Activated CD4-positive, alpha-beta T cell treated with anti-CD3 and anti-CD28 coated beads, Interleukin-2, amount 50 U/mL, for 48 hours (primary cell): ENCODE measurements at regions not wholly inside any gene's neighbourhood (a gene's known extent, or its start where the extent isn't known, plus 50 kb on each side); places are given as distances from the start of the nearest gene placed in this dataset.

Source experiments
- DNase-seq, 2 experiments: peaks; one replicate each; pipeline ENCODE4 v3.0.0-alpha.2; 2020

DNA sequence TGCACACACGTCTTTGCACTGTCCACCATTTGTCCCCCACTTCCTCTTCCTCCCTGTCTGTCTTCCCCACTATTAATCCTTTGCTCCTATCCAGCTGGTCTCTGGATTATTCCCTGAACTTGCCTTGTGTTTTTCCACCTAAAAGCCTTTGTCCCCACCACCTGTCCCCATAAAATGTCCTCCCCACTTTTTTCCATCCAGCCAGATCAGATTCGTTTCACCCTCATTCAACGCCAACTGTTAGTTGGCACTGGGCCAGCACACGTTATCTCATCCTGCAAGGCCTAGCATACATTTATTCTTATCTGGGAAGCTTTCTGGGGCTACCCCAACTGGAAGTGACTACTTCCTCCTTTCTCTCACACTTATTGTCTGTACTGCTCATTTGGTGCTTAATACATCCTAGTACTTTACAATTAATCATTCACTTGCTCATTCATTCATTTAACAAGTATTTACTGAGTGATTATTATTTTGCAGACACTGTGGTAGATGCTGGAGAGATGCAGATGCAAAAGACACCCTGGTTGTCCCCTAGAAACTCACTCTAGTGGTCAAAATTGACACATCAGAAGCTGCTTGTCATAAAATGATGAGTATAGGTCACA, 96.2 kb downstream of the RASSF10 start:
- DNase-seq: no peak

DNA sequence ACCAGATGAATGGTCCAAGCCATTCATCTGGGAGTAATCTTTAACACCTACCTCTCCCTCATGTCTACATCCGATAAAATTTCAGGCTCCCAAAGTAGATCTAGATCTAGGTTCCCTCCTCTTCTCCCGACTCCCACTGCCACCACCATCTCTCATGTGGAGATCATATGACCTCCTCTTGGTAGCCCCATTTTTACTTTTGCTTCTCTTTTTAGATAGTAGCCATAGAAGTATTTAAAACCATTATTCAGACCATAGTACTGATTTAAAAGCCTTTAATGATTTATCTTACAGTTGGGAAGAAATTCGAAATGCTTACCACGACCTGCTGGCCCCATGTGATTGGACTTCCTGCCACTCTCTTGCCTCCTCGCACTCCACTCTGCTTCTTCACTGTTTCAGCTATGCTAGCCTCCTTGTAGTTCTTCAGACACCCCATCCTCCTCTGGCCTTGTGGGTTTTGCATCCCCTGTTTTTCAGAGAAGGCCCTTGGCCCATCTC, 98.5 kb downstream of the RASSF10 start:
- no peak for DNase-seq

DNA sequence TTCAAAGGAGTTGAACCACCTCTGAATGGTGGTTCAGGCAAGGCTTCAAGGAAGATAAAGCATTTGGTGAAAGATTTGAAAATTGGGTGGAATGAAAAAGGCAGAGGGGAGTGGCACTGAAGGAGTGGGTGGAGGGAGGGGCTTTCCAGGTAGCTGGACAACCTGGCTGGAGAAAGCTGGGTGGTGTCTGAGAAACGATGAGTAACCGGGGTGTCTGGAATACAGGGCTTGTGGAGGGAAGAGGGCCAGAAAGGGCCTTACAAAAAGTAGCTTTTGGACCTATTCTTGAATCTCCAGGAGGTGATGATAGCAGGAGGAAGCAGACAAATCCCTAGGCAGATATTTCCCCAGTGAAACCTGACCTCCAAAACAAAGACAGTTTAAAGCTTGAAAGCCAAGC, 99.3 kb downstream of the RASSF10 start:
- no peak for DNase-seq

DNA sequence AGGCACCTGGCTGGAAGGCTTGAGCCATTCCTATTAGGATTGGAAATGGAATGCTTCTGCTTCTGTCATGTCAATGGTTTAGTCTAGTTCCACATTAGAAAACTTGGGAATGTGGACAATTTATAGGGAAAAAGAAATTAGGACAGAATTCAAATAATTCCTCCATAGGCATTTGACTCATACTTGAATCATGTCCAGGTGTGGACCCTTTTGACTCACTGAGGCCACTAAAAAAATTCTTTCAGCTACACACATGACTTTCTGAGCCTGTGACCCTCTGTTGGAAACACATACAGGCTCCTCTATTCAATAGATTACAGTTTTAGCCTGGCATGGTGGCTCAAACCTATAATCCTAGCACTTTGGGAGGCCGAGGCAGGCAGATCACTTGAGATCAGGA, 100.5 kb downstream of the RASSF10 start:
- DNase-seq: no peak

DNA sequence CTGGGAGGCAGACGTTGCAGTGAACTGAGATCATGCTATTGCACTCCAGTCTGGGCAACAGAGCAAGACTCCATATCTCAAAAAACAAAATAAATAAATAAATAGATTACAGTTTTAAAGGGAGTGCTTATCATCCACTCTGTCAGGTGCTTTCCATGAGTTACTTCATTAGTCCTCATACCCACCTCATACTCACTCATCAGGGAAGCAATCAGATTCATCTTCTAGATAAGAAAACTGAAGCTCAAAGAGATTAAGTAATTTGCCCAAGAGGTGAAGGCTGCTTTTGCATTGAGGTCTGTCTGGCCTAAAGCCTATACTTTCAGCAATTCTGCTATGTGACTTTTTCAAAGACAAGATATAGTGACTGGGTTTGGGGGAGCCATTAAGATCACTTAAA, 101.0 kb downstream of the RASSF10 start:
- no peak for DNase-seq

DNA sequence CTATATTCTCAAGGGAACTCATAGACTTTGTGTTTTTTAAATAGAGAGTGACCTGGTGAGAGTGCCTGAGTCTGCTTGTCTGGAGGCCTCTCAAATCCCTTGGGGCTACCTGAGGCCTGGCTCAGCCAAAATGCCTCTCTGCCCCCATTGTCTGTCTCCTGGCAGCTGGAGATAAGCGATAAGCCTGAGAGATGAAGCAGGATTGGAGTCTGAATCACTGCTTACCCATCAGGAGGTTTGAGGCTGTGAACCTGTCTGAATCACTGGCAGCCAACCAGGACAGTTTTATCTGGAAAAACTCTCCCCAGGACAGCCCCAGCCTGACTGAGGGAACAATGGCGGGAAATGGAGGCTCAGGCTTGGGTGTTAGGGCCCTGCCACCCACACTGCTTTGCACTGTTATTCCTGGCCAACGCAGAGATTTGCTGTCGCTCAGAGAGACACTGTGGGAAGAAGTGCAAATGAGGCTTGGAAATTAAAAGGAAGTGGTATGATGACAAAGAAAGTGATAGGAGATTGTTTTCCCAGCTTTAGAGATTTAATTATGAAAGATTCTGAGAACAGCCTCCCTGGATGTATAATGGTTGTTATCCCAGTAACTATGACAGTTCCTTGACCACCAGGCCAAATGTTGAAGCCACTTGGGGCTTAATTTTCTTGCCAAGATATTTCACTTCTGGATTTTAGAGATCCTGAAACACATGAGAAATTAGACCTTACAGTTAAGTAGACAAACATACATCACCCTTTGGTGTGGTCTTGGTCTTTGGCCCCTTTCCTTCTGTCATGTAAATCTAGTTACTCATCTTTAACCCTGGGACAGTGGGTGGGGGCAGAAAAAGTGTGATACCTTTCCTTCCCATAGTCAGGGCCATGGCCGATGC, 102.1 kb downstream of the RASSF10 start:
- no peak for DNase-seq

DNA sequence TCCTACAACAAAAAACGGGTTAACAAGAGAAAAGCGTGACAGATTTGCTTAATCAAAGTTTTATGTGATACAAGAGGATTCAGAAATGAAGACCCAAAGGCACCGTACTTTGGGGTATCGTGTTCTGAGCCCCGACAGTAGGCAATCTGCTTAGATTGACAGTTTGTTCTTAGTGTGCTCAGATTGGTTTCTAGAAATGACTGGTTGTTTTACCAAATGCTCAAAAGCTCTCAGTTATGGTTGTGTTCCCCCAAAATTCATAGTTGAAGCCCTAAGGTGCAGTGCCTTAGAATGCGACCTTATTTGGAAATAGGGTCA, 102.7 kb downstream of the RASSF10 start:
- DNase-seq: no peak

DNA sequence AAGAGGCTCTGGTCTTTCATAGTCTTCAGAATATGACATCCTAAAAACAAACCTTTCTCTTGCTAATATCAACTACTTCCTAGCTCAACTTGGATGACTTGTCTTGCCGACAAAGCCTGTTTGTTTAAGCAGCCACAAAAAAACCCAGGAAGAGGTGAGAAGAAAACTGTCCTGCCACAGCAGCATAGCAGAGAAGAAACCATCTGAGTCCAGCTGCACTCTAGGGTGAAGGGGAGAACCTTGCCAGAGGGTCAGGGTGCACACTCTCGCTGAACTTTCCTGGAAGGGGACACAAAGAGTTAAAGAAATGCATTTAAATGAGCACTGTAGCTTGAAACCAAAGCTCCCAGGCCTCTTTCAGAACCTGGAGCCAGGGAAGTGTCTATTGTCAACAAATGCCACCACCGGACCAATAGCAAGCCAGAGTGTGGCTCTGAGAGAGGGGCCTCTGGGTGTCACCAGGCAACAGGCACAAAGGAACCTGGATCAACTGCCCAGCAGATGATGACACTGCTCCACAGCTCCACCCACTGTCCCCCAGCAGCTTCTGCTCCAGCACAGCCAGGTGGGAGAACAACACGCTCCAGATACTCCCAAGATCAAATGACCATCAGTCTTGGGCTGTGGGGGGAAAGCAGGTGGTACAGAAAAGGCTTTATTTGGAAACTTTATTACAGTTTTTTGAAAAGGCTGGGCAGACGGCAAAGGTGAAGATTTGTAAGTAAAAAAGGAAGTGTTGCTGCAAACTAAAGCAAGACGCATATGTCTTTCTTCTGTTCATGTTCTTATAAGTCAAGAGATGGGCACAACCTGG, 105.7 kb downstream of the RASSF10 start:
- no peak for DNase-seq

DNA sequence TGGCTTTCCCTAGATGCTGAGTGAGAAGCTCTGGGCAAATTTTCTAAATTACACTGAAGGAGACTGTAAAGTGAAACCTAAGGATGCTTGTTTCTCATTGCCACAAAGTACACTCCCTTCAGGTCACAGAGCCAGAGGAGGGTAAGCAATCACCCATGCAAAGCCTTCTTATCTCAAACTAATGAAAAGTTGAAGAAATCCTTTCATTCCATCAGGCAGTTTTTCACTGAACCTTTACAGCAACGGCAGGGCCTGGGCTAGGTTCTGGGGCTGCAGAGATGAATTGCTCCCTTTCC, 106.2 kb downstream of the RASSF10 start:
- DNase-seq: no peak

DNA sequence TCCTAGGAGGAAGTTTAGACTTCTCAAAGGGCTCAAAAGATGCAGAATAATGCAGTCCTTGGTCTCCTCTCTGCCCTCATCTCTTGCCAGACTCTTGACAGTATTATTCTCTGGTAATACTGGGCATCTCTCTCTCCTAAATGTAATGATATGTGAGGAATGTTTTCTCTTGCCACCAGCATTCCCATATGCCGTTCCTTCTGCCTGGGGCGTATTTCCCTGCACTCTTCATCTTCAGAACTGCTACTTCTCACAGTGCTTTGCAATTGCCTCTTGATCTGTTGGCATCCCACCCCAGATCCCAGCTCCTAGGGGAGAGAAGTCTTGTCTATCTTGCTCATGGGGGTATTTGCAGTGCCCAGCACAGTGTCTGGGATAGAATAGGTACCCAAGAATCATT, 107.4 kb downstream of the RASSF10 start:
- DNase-seq: no peak

DNA sequence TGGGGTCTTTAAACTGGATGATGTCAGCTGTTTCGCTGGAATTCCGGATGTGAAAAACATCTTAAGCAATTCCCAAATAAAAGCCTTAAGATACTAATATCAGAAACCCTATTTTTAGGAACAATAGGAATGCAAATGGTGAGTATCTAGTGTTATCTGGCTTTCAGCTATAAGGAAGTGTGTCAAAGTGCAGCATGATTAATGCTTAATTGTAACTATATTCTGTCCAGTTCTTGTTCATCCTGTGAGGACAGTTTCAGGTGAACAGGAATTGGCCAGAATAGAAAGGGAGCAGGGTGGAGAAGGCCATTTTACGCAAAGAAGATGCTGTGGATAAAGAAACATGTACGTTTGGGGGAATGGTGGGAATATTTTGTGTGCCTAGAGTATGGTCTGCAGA, 108.2 kb downstream of the RASSF10 start:
- no peak for DNase-seq

DNA sequence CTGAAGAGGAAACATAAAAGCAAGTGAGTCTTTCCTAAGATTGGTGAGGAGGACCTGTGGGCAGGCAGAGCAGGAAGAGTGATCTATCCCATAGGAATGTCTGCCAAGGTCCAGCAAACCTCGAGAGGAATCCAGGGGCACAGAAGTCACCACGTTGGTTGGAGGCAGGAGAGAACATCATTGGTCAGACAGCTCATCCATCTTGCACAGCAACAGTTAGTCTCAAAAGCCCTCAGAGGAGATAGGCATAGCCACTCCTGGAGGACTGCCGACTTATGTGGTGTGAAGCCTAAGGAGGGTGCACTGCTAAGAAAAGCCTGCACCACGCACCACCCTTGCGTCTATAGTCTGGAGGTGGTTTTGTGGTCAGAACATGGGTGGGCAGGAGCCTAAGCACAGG, 109.1 kb downstream of the RASSF10 start:
- no peak for DNase-seq

DNA sequence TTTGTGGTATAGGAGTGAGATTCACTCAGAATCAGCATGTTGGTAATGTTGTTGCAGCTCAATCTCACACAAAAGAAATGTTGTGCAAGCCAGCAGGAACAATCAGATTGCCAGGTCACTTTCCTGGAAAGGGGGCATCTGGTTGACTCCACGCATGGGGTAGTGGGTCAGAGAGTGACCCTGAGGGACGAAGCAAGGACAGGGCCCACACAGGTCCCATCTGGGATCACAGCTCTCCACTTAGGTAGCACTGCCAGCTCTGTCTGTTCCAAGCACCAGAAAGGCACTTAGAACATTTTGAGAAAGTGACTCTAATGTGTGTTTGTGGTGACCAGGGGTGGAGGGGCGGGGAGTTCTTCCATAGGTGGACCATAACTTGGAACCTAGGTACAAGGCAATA, 109.5 kb downstream of the RASSF10 start:
- no peak for DNase-seq

DNA sequence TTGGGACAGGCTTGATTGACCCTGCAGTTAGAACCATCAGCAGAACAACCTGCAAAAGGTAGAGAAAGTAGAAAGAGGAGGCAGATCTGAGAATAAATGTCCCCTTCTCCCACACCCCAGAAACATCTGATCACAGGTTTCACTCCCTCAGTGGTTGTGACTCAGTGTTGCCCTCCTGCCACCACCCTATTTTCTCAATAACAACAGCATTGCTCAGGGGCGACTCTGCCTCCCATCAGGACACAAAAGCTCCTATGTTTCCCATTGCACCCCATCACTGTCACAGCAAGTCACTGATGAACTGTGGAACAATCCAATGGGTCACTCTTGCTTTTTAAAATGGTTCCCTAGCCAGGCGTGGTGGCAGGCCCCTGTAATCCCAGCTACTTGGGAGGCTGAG, 110.2 kb downstream of the RASSF10 start:
- DNase-seq: no peak

DNA sequence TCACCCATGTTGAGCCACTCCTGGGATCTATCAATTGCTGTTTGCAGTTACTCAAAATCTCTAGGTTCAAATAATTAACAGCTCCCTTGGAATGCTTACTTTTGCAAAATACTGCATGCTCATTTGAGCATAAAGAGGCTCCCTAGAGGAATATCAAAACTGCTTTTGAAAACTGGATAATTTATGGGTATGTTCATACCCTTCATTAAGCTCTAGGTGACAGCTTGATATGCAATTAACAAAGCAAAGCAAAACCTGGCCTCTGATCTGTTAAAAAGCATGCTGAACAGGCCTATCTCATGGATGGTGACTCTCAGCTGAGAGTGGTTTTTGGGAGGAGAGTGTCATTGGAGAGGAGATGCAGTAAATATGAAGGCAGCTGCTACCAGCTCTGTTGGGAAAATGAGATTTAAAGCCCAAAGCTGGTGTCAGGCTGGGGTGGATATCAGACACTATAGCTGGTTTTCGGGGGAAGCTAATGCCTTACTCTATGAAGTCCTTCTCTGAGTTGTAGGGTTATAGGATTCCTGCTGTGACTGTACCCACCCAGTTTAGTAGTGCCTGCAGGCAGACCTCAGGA, 110.9 kb downstream of the RASSF10 start:
- DNase-seq: no peak

DNA sequence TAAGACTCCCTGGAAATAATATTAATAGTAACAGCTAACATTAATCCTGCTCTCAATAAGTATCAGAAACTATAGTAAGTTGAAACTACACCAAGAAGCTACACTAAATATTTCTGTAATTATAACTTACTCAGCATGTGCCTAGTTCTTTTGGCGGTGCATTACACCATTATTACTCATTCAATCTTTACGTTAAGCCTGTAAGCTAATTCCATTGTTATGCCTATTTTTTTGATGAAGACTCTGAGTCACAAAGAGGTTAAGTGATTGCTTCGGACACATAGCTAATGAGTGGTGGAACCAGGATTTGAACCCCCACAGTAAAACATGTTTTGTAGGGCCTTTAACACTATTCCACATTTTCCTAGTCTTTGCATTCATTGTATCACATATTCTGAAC, 111.6 kb downstream of the RASSF10 start:
- no peak for DNase-seq

DNA sequence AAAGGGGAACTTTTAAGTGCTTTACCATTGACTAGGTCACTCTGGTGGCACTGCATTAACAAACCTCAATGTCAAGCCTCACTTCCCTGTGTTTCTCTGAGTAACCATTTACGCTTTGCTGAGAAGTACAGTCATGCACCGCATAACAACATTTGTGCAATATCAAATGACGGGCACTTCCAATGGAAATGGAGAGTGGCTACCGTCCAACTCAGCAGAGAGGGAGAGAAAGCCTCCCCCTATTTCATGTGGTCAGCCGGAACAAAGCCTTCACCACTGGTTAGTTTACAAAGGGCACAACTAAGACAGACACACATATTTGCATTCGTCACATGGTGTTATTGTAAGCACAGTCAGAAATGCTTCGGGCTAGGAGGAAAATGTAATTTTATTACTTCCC, 117.3 kb downstream of the RASSF10 start:
- no peak for DNase-seq

DNA sequence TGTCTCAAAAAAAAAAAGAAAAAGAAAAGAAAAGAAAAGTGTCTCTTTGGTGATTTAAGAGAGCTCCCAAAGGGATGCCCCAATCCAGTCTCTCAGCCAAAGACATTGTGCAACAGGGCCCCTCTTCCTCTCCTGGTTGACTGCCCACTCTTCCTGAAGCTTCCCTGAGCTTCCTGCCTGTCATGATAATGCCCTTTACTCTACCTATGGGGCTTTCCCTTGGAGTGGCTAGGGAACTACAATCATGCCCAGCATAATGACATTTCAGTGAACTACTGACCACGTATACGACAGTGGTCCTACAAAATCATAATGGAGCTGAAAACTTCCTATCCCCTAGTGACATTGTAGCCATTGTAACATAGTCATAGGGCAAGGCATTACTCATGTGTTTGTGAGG, 118.0 kb downstream of the RASSF10 start:
- DNase-seq: no peak

DNA sequence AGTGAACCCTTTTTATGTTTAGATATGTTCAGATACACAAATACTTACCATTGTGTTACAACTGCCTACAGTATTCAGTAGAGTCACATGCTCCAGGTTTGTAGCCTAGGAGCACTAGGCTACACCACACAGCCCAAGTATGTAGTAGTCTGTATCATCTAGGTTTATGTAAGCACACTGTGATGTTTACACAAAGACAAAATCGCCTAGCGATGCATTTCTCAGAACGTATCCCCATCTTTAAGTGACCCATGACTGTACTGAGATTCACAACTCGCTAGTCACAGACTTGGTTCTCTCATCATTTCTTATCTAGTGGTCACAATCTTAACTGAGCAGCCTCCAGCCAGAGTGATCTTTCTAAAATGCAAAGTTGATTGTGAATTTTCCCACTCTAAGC, 119.2 kb downstream of the RASSF10 start:
- no peak for DNase-seq

DNA sequence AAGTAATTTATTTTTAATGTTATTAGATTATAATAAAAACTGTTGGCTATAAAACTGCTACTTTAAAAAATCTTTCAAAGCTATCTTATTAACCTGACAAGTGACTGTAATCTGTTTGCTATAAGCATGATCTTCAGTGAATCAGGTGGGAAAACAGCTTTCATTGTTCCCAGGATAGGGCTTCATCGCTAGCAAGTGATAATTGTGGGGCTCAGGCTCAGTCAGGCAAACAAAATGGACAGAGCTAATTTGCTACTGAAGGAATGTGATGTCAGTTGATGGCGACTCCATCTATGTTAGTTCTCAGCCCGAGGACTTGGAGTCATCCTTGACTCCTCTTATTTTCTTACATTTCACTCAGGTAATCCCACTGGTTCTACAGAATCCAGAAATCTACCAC, 125.0 kb downstream of the RASSF10 start:
- DNase-seq: no peak

DNA sequence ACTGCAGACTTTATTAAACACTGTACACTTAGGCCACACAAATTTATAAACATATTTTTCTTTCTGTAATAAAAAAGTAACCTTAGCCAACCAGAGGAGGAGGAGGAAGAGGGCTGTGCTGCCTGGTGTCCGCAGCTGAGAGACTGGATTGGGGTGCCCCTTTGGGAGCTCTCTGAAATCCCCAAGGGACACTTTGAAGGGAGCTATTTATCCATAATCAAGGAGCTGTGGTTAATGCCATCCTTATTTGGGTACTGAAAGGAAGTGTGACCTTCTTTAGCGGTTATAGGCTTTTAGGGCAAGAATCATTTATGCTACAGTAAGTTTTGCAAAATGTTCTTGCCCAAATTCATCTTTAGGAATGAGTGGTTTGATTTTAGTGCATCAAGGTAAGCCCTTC, 125.8 kb downstream of the RASSF10 start:
- DNase-seq: no peak

DNA sequence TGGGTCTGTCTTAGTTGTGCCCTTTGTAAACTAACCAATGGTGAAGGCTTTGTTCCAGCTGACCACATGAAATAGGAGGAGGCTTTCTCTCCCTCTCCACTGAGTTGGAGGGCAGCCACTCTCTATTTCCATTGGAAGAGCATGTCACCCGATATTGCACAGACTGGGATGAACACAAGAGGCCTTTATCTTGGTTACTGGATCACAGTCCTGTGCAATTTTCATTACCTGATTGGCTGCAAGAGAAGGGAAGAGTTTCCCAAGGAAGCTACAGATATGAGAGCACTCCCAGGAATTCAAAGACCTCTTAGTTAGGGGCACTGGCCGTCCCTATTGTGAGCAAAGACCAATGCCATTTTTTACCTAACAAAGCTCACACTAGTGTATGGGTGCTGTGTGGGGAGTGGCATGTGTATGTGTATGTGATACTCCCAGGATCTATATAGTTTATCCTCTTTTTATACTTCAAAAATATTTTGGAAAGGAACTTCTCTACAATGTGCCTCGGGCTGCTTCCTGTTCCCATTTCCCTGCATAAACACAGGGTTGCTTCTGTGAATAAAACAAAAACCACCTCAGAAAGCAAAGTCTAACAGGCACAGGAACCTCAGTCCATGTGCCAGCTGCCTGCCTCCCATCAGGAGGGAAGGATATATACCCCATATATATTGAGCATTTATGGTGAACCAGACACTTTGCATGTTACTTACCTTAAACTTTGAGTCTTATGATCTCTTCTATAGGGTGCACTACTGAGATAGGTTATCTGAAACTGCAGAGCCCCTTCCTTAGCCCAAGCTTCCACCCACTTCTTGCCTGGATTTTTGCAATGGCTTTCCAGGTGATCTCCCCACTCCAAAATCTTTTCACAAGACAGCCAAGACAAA, 126.5 kb downstream of the RASSF10 start:
- no peak for DNase-seq

DNA sequence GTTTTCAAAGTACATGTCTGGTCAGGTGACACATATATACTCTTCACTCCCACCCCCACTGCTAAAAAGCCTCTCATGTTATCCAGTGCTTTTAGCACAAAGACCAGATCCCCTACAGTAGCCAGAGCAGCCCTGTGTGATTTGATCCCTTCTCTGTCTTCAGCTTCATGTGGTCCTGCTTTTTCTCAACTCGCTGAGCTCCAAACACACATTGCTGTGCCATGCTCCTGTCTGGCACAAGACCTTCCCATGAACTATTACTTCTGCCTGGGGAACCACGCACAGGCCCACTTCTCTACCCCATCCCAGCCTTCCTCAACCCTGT, 127.1 kb downstream of the RASSF10 start:
- no peak for DNase-seq
